ENCODE measurements at regions not wholly inside any gene's neighbourhood (a gene's known extent, or its start where the extent isn't known, plus 50 kb on each side); places are given as distances from the start of the nearest gene placed in this dataset.
"Not testable (repeated sequence)": the region's sequence is repeated elsewhere in the genome, so short reads cannot be mapped to it uniquely, and the experiment has no call there.

DNA sequence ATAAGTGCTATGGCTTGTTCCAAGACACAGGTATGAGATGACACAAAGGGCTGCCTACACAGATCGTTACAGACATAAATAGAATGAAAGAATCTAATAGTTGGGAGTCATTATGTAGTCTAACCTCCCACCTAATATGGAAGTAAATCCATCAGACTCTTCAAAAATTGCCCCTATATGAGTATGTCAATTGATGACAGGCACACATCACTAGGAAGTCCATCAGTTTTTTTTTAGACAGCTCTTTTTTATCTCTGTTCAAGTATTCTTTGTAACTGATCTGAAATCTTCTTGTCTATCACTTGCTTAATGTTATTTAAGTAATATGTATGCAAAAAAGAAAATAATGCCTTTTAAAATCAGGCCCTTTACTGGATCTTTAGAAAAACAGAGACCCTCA is 191.6 kb downstream of the UBE2NL start (continued):
- TF ChIP-seq, protein P1, sequence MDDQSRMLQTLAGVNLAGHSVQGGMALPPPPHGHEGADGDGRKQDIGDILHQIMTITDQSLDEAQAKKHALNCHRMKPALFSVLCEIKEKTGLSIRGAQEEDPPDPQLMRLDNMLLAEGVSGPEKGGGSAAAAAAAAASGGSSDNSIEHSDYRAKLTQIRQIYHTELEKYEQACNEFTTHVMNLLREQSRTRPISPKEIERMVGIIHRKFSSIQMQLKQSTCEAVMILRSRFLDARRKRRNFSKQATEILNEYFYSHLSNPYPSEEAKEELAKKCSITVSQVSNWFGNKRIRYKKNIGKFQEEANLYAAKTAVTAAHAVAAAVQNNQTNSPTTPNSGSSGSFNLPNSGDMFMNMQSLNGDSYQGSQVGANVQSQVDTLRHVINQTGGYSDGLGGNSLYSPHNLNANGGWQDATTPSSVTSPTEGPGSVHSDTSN (IDR thresholded peaks at IDR 0.05; ENCODE audit: insufficient replicate concordance, low read depth, low read length), result no peak

DNA sequence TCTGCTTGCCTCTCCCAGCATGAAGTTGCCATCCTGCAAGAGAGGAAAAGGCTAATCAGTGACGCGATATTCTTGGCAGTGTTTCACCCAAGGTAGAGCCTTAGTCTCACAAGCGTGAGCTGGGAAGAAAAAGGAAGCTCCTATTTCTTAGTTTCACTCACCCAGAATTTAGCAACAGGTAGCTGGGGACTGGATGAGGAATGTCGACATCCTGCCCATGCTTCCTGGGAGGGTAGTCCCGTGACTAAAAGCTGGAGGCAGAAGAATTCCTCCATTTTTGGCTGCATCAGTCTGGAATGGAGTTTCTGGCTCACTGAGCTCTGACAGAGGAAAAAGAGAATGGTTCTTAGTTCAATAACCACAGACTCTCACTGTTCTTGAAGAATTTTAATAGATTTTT is 198.4 kb downstream of the UBE2NL start:
- H3K27me3 ChIP-seq (replicated peaks in 1 of 2; ENCODE audit: control insufficient read depth in 2 of 2, insufficient read depth in 2 of 2, low read length in 1 of 2); H3K27ac ChIP-seq (ENCODE audit: control insufficient read depth, insufficient read depth); RAD21 ChIA-PET (ENCODE audit: unreplicated experiment); in situ Hi-C loops (cut with MboI); H3K79me2 ChIP-seq (ENCODE audit: control insufficient read depth, insufficient read depth, low read length); H3K9me3 ChIP-seq (replicated peaks; ENCODE audit: control insufficient read depth, insufficient read depth, low read length); DNase-seq (ENCODE audit: low read depth, low spot score); H3K4me3 ChIP-seq; H3K9ac ChIP-seq (ENCODE audit: control insufficient read depth, insufficient read depth, low read length); POLR2A ChIA-PET; H4K20me1 ChIP-seq (ENCODE audit: control insufficient read depth, insufficient read depth); H3K4me1 ChIP-seq (ENCODE audit: control insufficient read depth, insufficient read depth, low read length); FAIRE-seq; H3K36me3 ChIP-seq (ENCODE audit: control insufficient read depth in 2 of 2, insufficient read depth in 2 of 2, low read length in 1 of 2); BruUV-seq (replicated peaks); H3K4me2 ChIP-seq (ENCODE audit: control insufficient read depth, insufficient read depth); SMC1A ChIA-PET (ENCODE audit: uncharacterized antibody, unreplicated experiment); ATAC-seq; H2AFZ ChIP-seq (ENCODE audit: control insufficient read depth, low read depth, low read length); intact Hi-C loops (cut with micrococcal nuclease; ENCODE audit: unreplicated experiment); CTCF ChIA-PET: not testable (repeated sequence)
- WGBS (ENCODE audit: insufficient coverage, insufficient replicate concordance, low lambda C conversion rate, missing lambda C conversion rate), result 49% methylated on average over 5 of the region's 5 CpGs

DNA sequence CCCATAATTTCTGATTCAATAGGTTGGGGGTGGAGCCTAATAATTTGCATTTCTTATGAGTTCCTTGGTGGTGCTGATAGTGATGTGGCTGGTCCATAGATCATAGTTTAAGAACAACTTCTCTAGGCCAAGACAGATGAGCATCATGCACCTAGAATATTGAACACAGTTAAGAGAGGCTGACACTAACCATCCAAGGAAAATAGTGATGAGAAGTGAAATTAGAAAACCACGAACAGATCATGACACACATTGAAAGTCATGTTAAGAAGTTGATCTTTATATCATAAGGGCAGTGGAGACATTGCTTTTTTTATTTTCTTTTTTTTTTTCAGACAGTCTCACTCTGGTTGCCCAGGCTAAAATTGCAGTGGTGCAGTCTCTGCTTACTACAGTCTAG is 205.8 kb downstream of the UBE2NL start:
- in situ Hi-C loops (cut with MboI), result not testable (repeated sequence)

DNA sequence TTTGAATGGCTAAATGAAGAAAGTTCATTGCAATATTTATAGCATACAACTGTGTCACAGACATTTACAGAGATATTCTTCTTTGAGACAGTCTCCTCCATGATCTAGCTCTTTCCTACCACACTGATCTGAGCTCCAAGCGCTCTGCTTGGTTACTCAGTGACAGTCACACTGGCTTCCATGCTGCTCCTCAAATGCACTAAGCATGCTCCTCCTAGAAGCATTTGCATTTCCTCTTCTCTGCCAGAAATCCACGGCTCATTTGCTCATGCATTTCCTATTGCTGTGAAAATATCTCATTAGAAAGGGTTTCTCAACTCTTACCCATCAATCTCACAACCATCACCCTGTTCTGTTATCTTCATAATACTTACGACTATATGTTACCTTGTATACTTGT is 208.2 kb downstream of the UBE2NL start:
- POLR2A ChIA-PET; H3K4me2 ChIP-seq (ENCODE audit: control insufficient read depth, insufficient read depth); H3K9me3 ChIP-seq (replicated peaks; ENCODE audit: control insufficient read depth, insufficient read depth, low read length); H3K36me3 ChIP-seq (ENCODE audit: control insufficient read depth in 2 of 2, insufficient read depth in 2 of 2, low read length in 1 of 2); intact Hi-C loops (cut with micrococcal nuclease; ENCODE audit: unreplicated experiment); H2AFZ ChIP-seq (ENCODE audit: control insufficient read depth, low read depth, low read length); H3K27me3 ChIP-seq (replicated peaks in 1 of 2; ENCODE audit: control insufficient read depth in 2 of 2, insufficient read depth in 2 of 2, low read length in 1 of 2); H3K79me2 ChIP-seq (ENCODE audit: control insufficient read depth, insufficient read depth, low read length); in situ Hi-C loops (cut with MboI); H4K20me1 ChIP-seq (ENCODE audit: control insufficient read depth, insufficient read depth); BruUV-seq (replicated peaks); H3K4me3 ChIP-seq; ATAC-seq; DNase-seq (ENCODE audit: low read depth, low spot score); CTCF ChIA-PET; H3K4me1 ChIP-seq (ENCODE audit: control insufficient read depth, insufficient read depth, low read length); H3K27ac ChIP-seq (ENCODE audit: control insufficient read depth, insufficient read depth); SMC1A ChIA-PET (ENCODE audit: uncharacterized antibody, unreplicated experiment); H3K9ac ChIP-seq (ENCODE audit: control insufficient read depth, insufficient read depth, low read length); FAIRE-seq; RAD21 ChIA-PET (ENCODE audit: unreplicated experiment): not testable (repeated sequence)
- WGBS (ENCODE audit: insufficient coverage, insufficient replicate concordance, low lambda C conversion rate, missing lambda C conversion rate), result no CpG with 5 or more reads among the region's 3 CpGs

More for the DNA sequence above, 205.8 kb downstream of the UBE2NL start:
- RAD21 ChIA-PET (ENCODE audit: unreplicated experiment); H3K4me2 ChIP-seq (ENCODE audit: control insufficient read depth, insufficient read depth); H3K27ac ChIP-seq (ENCODE audit: control insufficient read depth, insufficient read depth); H3K9me3 ChIP-seq (replicated peaks; ENCODE audit: control insufficient read depth, insufficient read depth, low read length); BruUV-seq (replicated peaks); H2AFZ ChIP-seq (ENCODE audit: control insufficient read depth, low read depth, low read length); H3K36me3 ChIP-seq (ENCODE audit: control insufficient read depth in 2 of 2, insufficient read depth in 2 of 2, low read length in 1 of 2); H3K4me1 ChIP-seq (ENCODE audit: control insufficient read depth, insufficient read depth, low read length); intact Hi-C loops (cut with micrococcal nuclease; ENCODE audit: unreplicated experiment); H3K4me3 ChIP-seq; H3K79me2 ChIP-seq (ENCODE audit: control insufficient read depth, insufficient read depth, low read length); DNase-seq (ENCODE audit: low read depth, low spot score); H3K9ac ChIP-seq (ENCODE audit: control insufficient read depth, insufficient read depth, low read length); H3K27me3 ChIP-seq (replicated peaks in 1 of 2; ENCODE audit: control insufficient read depth in 2 of 2, insufficient read depth in 2 of 2, low read length in 1 of 2); POLR2A ChIA-PET; ATAC-seq; H4K20me1 ChIP-seq (ENCODE audit: control insufficient read depth, insufficient read depth); FAIRE-seq; CTCF ChIA-PET; SMC1A ChIA-PET (ENCODE audit: uncharacterized antibody, unreplicated experiment): not testable (repeated sequence)
- WGBS (ENCODE audit: insufficient coverage, insufficient replicate concordance, low lambda C conversion rate, missing lambda C conversion rate), result no CpG with 5 or more reads among the region's 1 CpG

DNA sequence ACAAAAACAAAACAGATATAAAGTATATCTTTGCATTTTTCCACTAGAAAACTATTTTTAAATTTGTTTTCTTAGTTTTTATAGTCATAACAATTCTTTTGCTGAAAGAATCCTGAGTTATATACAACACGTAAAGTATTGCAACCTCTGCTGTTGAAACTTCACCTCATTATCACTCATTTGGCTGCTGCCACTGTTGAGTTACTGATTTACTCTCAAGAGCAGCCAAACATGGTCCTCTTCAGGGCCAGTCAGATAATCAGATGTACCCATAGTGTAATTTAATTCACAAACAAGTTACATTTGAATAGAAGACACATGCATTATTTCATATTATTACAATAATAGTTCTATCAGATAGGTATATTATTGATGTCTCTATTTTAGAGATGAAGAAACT is 235.6 kb downstream of the UBE2NL start:
- H3K4me2 ChIP-seq (ENCODE audit: control insufficient read depth, insufficient read depth); H2AFZ ChIP-seq (ENCODE audit: control insufficient read depth, low read depth, low read length); H3K4me3 ChIP-seq; H3K9ac ChIP-seq (ENCODE audit: control insufficient read depth, insufficient read depth, low read length); H3K9me3 ChIP-seq (replicated peaks; ENCODE audit: control insufficient read depth, insufficient read depth, low read length); in situ Hi-C loops (cut with MboI); BruUV-seq (replicated peaks); H3K4me1 ChIP-seq (ENCODE audit: control insufficient read depth, insufficient read depth, low read length); FAIRE-seq; RAD21 ChIA-PET (ENCODE audit: unreplicated experiment); POLR2A ChIA-PET; H3K36me3 ChIP-seq (ENCODE audit: control insufficient read depth in 2 of 2, insufficient read depth in 2 of 2, low read length in 1 of 2); H3K27ac ChIP-seq (ENCODE audit: control insufficient read depth, insufficient read depth); intact Hi-C loops (cut with micrococcal nuclease; ENCODE audit: unreplicated experiment); H3K79me2 ChIP-seq (ENCODE audit: control insufficient read depth, insufficient read depth, low read length); CTCF ChIA-PET; DNase-seq (ENCODE audit: low read depth, low spot score); SMC1A ChIA-PET (ENCODE audit: uncharacterized antibody, unreplicated experiment); ATAC-seq; H4K20me1 ChIP-seq (ENCODE audit: control insufficient read depth, insufficient read depth); H3K27me3 ChIP-seq (replicated peaks in 1 of 2; ENCODE audit: control insufficient read depth in 2 of 2, insufficient read depth in 2 of 2, low read length in 1 of 2): not testable (repeated sequence)
- WGBS (ENCODE audit: insufficient coverage, insufficient replicate concordance, low lambda C conversion rate, missing lambda C conversion rate), result no CpG with 5 or more reads among the region's 1 CpG
